Endothelial cell of umbilical vein (primary cell): ENCODE measurements at regions not wholly inside any gene's neighbourhood (a gene's known extent, or its start where the extent isn't known, plus 50 kb on each side); places are given as distances from the start of the nearest gene placed in this dataset.

Experiments
- BruUV-seq: library from RNA; stranded (reverse); fragments of 400-500 nt; replicated peaks from 2 replicates; lab custom pipeline; 2021; lab: Mats Ljungman, UMichigan
- CTCF ChIA-PET: fragments of 300-600, 350-600 bp; sonication (Branson Sonifier 250); formaldehyde crosslinking; loops from one replicate; lab custom pipeline; 2021; ENCODE audit warnings: antibody characterized with exemption, inconsistent platforms; lab: Charles Lee
- POLR2A ChIA-PET: fragments of 300-600, 350-600 bp; sonication (Branson Sonifier 250); formaldehyde crosslinking; loops from one replicate; lab custom pipeline; 2021; ENCODE audit warnings: antibody characterized with exemption, inconsistent platforms; lab: Charles Lee
- DNase-seq: peaks from one replicate; pipeline ENCODE4 v3.0.0-alpha.2; 2011; ENCODE audit warnings: low read depth, low spot score
- FAIRE-seq: peaks from 2 replicates; lab custom pipeline; 2011; peaks lifted over from hg19 to GRCh38; lab: Jason Lieb, UNC
- H2AFZ ChIP-seq: 2 replicates; pipeline ENCODE4 v1.6.0; 2012; ENCODE audit warnings: low read depth, low read length, control low read depth, inconsistent platforms
- H3K27ac ChIP-seq: 2 replicates; pipeline ENCODE4 v1.5.1; 2011; ENCODE audit warnings: low read depth, mild to moderate bottlenecking, control low read depth, low read length, moderate library complexity; ENCODE audit not compliant: insufficient read depth
- H3K27me3 ChIP-seq, 2 experiments: 2 replicates each; pipeline versions ENCODE4 v1.6.0 to v1.6.1; 2011; ENCODE audit warnings: low read length in 2 of 2, mixed read lengths in 1 of 2; ENCODE audit not compliant: control insufficient read depth in 2 of 2, insufficient read depth in 2 of 2
- H3K36me3 ChIP-seq, 2 experiments: 2 replicates in 1 of 2; 3 replicates in 1 of 2; pipeline ENCODE4 v1.5.1; 2011; ENCODE audit warnings: low read length in 2 of 2, mild to moderate bottlenecking in 1 of 2, moderate library complexity in 1 of 2; ENCODE audit not compliant: control insufficient read depth in 2 of 2, insufficient read depth in 2 of 2; ENCODE audit errors: extremely low read depth in 1 of 2
- H3K4me1 ChIP-seq: 3 replicates; pipeline ENCODE4 v1.5.1; 2011; ENCODE audit warnings: mild to moderate bottlenecking, low read length; ENCODE audit not compliant: control insufficient read depth, insufficient read depth; ENCODE audit errors: extremely low read depth
- H3K4me2 ChIP-seq: 2 replicates; pipeline ENCODE4 v1.6.1; 2011; ENCODE audit warnings: low read length, control low read depth, mixed read lengths; ENCODE audit not compliant: insufficient read depth
- H3K4me3 ChIP-seq, 3 experiments: fragments of 200-600 bp in 1 of 3; sonication (generic), shearing (Covaris generic) in 1 of 3; replicated peaks in 1 of 3; 2 replicates each; pipeline ENCODE4 v1.5.1; 2011 to 2016; ENCODE audit warnings: control low read depth in 3 of 3, low read length in 3 of 3, mild to moderate bottlenecking in 2 of 3, inconsistent platforms in 1 of 3, low read depth in 1 of 3, moderate library complexity in 1 of 3; ENCODE audit not compliant: insufficient read depth in 1 of 3
- H3K79me2 ChIP-seq: 2 replicates; pipeline ENCODE4 v1.6.0; 2012; ENCODE audit warnings: low read length, inconsistent platforms; ENCODE audit not compliant: control insufficient read depth, insufficient read depth
- H3K9ac ChIP-seq: replicated peaks from 2 replicates; pipeline ENCODE3; 2011; ENCODE audit warnings: low read length, control low read depth; ENCODE audit not compliant: insufficient read depth; ENCODE audit errors: extremely low read depth
- H3K9me1 ChIP-seq: replicated peaks from 3 replicates; pipeline ENCODE4 v1.6.0; 2011; ENCODE audit warnings: mild to moderate bottlenecking, low read length; ENCODE audit not compliant: control insufficient read depth, insufficient read depth; ENCODE audit errors: extremely low read depth
- H3K9me3 ChIP-seq: replicated peaks from 2 replicates; pipeline ENCODE4 v1.5.1; 2012; ENCODE audit warnings: low read length, inconsistent platforms; ENCODE audit not compliant: control insufficient read depth, insufficient read depth
- H4K20me1 ChIP-seq: replicated peaks from 2 replicates; pipeline ENCODE3; 2011; ENCODE audit warnings: mild to moderate bottlenecking, low read length; ENCODE audit not compliant: control insufficient read depth, insufficient read depth; ENCODE audit errors: extremely low read depth
- CTCF ChIP-seq, 2 donors: IDR thresholded peaks; 1 replicate in 1 of 2; 2 replicates in 1 of 2; pipeline ENCODE4 v1.5.1; 2011; ENCODE audit warnings: low read length in 2 of 2, mild to moderate bottlenecking in 2 of 2, moderate library complexity in 2 of 2, control low read depth in 1 of 2, inconsistent platforms in 1 of 2, low read depth in 1 of 2; ENCODE audit not compliant: insufficient read depth in 1 of 2; ENCODE audit errors: extremely low read depth in 1 of 2
- EZH2 ChIP-seq: IDR thresholded peaks from 2 replicates; pipeline ENCODE4 v1.6.1; 2012; ENCODE audit warnings: borderline replicate concordance, low read depth, mild to moderate bottlenecking, moderate library complexity, low read length, inconsistent platforms; ENCODE audit not compliant: severe bottlenecking
- FOS ChIP-seq: IDR thresholded peaks from 2 replicates; pipeline ENCODE4 v1.6.1; 2011; ENCODE audit warnings: mild to moderate bottlenecking, low read length, moderate library complexity, borderline replicate concordance; ENCODE audit not compliant: insufficient read depth
- GATA2 ChIP-seq: IDR thresholded peaks from 2 replicates; pipeline ENCODE4 v1.7.0; 2011; ENCODE audit warnings: low read depth, mild to moderate bottlenecking, moderate library complexity, mixed read lengths, low read length; ENCODE audit not compliant: insufficient read length, insufficient read depth
- JUN ChIP-seq: IDR thresholded peaks from 2 replicates; pipeline ENCODE4 v1.6.1; 2011; ENCODE audit warnings: borderline replicate concordance, low read depth; ENCODE audit not compliant: insufficient read length, insufficient read depth
- MAX ChIP-seq: IDR thresholded peaks from 2 replicates; pipeline ENCODE4 v1.6.1; 2011; ENCODE audit not compliant: insufficient read depth, insufficient read length
- MYC ChIP-seq: IDR thresholded peaks from one replicate; pipeline ENCODE4 v1.6.1; 2011; ENCODE audit warnings: mild to moderate bottlenecking, low read depth, low read length
- POLR2A ChIP-seq: IDR thresholded peaks from 2 replicates; pipeline ENCODE4 v1.6.1; 2012; ENCODE audit warnings: low read depth, mild to moderate bottlenecking, control low read depth, low read length
- POLR2AphosphoS5 ChIP-seq: IDR thresholded peaks from 2 replicates; pipeline ENCODE4 v1.6.1; 2012; ENCODE audit warnings: low read depth, mild to moderate bottlenecking, control low read depth, low read length, moderate library complexity; ENCODE audit not compliant: insufficient read depth
- dilution Hi-C: fragments of 300-500 bp; cut with MboI; formaldehyde crosslinking; loops from one replicate; pipeline ENCODE4 v1.15.0; 2019; ENCODE audit warnings: low sequenced_read_pairs; ENCODE audit not compliant: extremely low pct_ligation_motif_present
- intact Hi-C: fragments of 100-400 bp; cut with micrococcal nuclease; formaldehyde crosslinking; loops from one replicate; pipeline ENCODE4 v1.10.0; 2022

- Histone ChIP-seq H2AFZ (no peak overlapping the region), H3K9me1 (no peaks in the 10 kb centered on the region), H3K4me3 (no peak overlapping the region), H3K4me1 (no peaks in the 10 kb centered on the region), H3K79me2 (no peaks in the 10 kb centered on the region), H4K20me1 (no peaks in the 10 kb centered on the region), H3K9me3 (peaks cover 2% of the 10 kb centered on the region), H3K27ac (no peak overlapping the region), H3K4me2 (no peak overlapping the region), H3K27me3 (no peaks in the 10 kb centered on the region), H3K36me3 (no peaks in the 10 kb centered on the region), H3K9ac (no peak overlapping the region)
- dilution Hi-C loops, result no loop called here
- DNase-seq, result no peak
- no peak for FAIRE-seq
- CTCF ChIA-PET, result no interaction called here
- no peak for TF ChIP-seq MAX
- no peak for TF ChIP-seq JUN
- TF ChIP-seq GATA2, result no peak
- TF ChIP-seq POLR2AphosphoS5, result no peak
- TF ChIP-seq MYC, result no peak
- TF ChIP-seq CTCF (IDR thresholded peaks at IDR 0.05; ENCODE audit: extremely low read depth in 1 of 2, insufficient read depth in 1 of 2, low read depth in 1 of 2, low read length in 2 of 2), result no peak
- no peak for TF ChIP-seq POLR2A
- TF ChIP-seq EZH2, result no peak
- no peak for TF ChIP-seq FOS
- POLR2A ChIA-PET, result no interaction called here
- intact Hi-C loops, result no loop called here
- BruUV-seq, result no TSS peak
Observed at GRCh38 chr9:100869326-100869725, 159.2 kb upstream of the PLPPR1 start.
